ENCODE measurements at regions not wholly inside any gene's neighbourhood (a gene's known extent, or its start where the extent isn't known, plus 50 kb on each side); places are given as distances from the start of the nearest gene placed in this dataset.

DNA sequence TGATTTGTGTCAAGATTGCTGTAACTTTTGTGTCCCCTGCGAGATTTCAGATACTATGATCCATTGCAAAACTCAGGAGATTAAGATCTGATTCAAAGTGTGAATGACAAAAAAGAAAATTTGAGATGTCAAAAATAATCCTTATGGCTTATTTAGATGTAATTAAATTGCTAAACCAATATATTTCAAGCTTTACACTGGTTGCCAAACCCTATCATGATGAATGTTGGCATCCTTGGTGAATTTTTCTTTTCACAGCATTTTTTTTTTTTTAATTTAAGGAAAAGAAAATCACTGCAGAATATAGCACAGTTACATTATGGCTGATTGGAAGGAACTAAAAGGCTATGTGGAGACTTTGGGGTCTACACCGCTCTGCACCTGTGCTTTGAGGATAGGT, 133.5 kb upstream of the PITRM1 start:
- TF ChIP-seq, protein P1, sequence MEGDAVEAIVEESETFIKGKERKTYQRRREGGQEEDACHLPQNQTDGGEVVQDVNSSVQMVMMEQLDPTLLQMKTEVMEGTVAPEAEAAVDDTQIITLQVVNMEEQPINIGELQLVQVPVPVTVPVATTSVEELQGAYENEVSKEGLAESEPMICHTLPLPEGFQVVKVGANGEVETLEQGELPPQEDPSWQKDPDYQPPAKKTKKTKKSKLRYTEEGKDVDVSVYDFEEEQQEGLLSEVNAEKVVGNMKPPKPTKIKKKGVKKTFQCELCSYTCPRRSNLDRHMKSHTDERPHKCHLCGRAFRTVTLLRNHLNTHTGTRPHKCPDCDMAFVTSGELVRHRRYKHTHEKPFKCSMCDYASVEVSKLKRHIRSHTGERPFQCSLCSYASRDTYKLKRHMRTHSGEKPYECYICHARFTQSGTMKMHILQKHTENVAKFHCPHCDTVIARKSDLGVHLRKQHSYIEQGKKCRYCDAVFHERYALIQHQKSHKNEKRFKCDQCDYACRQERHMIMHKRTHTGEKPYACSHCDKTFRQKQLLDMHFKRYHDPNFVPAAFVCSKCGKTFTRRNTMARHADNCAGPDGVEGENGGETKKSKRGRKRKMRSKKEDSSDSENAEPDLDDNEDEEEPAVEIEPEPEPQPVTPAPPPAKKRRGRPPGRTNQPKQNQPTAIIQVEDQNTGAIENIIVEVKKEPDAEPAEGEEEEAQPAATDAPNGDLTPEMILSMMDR (conservative IDR thresholded peaks at IDR 0.05; ENCODE audit: low read length), result no peak
- no peak for TF ChIP-seq EZH2phosphoT487 (IDR thresholded peaks at IDR 0.05; ENCODE audit: borderline replicate concordance)
